ENCODE measurements at regions not wholly inside any gene's neighbourhood (a gene's known extent, or its start where the extent isn't known, plus 50 kb on each side); places are given as distances from the start of the nearest gene placed in this dataset.

DNA sequence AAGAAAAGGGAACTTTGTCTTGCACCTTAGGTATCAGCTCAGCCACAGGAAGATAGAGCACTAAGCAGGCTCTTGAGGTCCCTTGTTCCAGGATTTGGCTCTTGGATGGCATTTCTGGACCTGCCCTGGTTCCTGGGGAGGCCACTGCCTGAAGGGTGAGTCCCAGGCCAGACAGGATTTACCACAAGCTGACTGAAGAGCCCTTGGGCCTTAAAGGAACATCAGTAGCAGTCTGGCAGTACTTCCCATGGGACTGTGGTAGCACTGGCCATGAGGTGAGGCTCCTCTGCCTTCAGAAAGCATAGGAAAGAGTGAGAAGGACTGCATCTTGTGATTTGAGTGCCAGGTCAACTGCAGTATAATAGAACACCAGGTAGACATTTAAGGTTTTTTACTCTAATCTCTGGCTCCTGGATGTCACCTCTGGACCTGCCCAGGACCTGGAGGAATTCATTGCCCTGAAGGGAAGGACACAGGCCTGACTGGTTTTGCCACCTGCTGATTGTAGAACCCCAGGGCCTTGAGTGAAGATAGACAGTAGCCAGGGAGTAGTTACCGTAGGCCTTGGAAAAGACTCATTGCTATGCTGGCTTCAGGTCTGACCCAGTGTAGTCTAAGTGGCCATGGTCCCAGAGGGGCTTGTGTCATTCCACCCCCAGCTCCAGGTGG lies 154.4 kb upstream of the CREB1 start:
- Histone ChIP-seq H4K20me1 (replicated peaks; ENCODE audit: control insufficient read depth, insufficient read depth, low read length) (no peaks in the 10 kb centered on the region), H3K4me3 (no peak overlapping the region), H3K36me3 (ENCODE audit: control insufficient read depth, insufficient read depth, low read length) (no peaks in the 10 kb centered on the region), H3K27me3 (ENCODE audit: control insufficient read depth in 2 of 2, insufficient read depth in 2 of 2, low read length in 2 of 2) (no peaks in the 10 kb centered on the region), H3K9me1 (ENCODE audit: control insufficient read depth, insufficient read depth, low read length) (no peaks in the 10 kb centered on the region), H3K4me2 (ENCODE audit: insufficient read depth, low read length) (no peak overlapping the region), H3K9me3 (replicated peaks; ENCODE audit: control insufficient read depth, insufficient read depth, low read depth, low read length) (no peaks in the 10 kb centered on the region), H3K9ac (ENCODE audit: insufficient read depth in 1 of 2, low read depth in 2 of 2, low read length in 2 of 2) (no peak overlapping the region), H3K27ac (ENCODE audit: extremely low read depth, low read depth, low read length) (no peak overlapping the region), H2AFZ (ENCODE audit: low read depth, low read length) (no peak overlapping the region), H3K4me1 (replicated peaks in 1 of 2; ENCODE audit: control insufficient read depth in 2 of 2, insufficient read depth in 2 of 2, low read length in 2 of 2) (no peaks in the 10 kb centered on the region), H3K79me2 (ENCODE audit: control insufficient read depth, insufficient read depth, low read length) (no peaks in the 10 kb centered on the region)
- FAIRE-seq (no peak), DNase-seq (ENCODE audit: extremely low read depth in 1 of 4, low spot score in 3 of 4) (no peak), ATAC-seq (no peak)
- ChIA-PET CTCF (ENCODE audit: low intra/inter-chr PET ratio) (no interaction called here), POLR2A (no interaction called here)
- BruUV-seq (replicated peaks): no TSS peak
- in situ Hi-C loops (cut with MboI): no loop called here
- TF ChIP-seq BRD9 (IDR thresholded peaks at IDR 0.05; ENCODE audit: low read depth, partially characterized antibody) (no peak), NFIX (CRISPR knock-in tag; IDR thresholded peaks at IDR 0.05; ENCODE audit: low read depth) (no peak), ERF (CRISPR knock-in tag; IDR thresholded peaks at IDR 0.05) (no peak), TCF7L2 (IDR thresholded peaks at IDR 0.05; ENCODE audit: low read depth, low read length) (no peak), RHOXF2B (CRISPR knock-in tag; conservative IDR thresholded peaks at IDR 0.05) (no peak), THRB (CRISPR knock-in tag; conservative IDR thresholded peaks at IDR 0.05) (no peak), ZNF311 (CRISPR knock-in tag; IDR thresholded peaks at IDR 0.05) (no peak), MTA2 (IDR thresholded peaks at IDR 0.05; ENCODE audit: low read depth) (no peak), ZNF696 (CRISPR knock-in tag; conservative IDR thresholded peaks at IDR 0.05) (no peak)
- 30% methylated on average over 1 of the region's 1 CpG for WGBS (ENCODE audit: insufficient coverage, low coverage, missing lambda C conversion rate)
- intact Hi-C loops (cut with micrococcal nuclease): no loop called here

Data from K562 (cell line).